ENCODE measurements at regions not wholly inside any gene's neighbourhood (a gene's known extent, or its start where the extent isn't known, plus 50 kb on each side); places are given as distances from the start of the nearest gene placed in this dataset.

DNA sequence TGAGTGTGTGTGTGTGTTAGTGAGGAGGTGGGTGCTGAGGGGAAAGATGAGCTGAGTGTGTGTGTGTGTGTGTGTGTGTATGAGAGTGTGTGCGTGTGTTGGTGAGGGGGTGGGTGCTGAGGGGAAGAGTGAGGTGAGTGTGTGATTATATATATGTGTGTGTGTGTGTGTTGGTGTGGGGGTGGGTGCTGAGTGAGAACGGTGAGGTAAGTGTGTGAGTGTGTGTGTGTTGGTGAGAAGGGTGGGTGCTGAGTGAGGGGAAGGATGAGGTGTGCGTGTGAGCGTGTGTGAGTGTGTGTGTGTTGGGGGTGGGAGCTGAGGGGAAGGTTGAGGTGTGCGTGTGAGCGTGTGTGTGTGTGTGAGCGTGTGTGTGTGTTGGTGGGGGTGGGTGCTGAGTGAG, 322.0 kb upstream of the NT5C1B start:
- Histone ChIP-seq H2BK15ac (ENCODE audit: low read depth, low read length) (peak overlapping the region; percentile 99; the same call in 2 of the 3 replicates), H2BK20ac (ENCODE audit: low read depth, low read length) (peak overlapping the region; percentile 93), H3K27me3 (ENCODE audit: control insufficient read depth, insufficient read depth, low read length) (no peaks in the 10 kb centered on the region), H3K4me2 (ENCODE audit: low read depth, low read length) (0 out of 2 replicates have a peak overlapping the region, but pooled peaks have one; percentile 22), H3K18ac (ENCODE audit: low read depth, low read length) (peak overlapping the region; percentile 92), H2AK9ac (replicated peaks; ENCODE audit: low read depth, low read length, poor library complexity) (peak overlapping the region; percentile 76), H3K4me1 (ENCODE audit: control insufficient read depth, insufficient read depth, low read length) (peaks cover 9% of the 10 kb centered on the region), H3K36me3 (ENCODE audit: control insufficient read depth, insufficient read depth, low read length) (no peaks in the 10 kb centered on the region), H3K4me3 (ENCODE audit: insufficient read depth, low read depth, low read length) (no peak overlapping the region), H2AK5ac (ENCODE audit: low read depth, low read length) (peak overlapping the region; percentile 98), H3K14ac (replicated peaks; ENCODE audit: low read depth, low read length) (peak overlapping the region; percentile 96), H2BK5ac (ENCODE audit: low read depth, low read length, poor library complexity, severe bottlenecking) (peak overlapping the region; percentile 98), H3K23ac (ENCODE audit: low read depth, low read length) (peak overlapping the region; percentile 84; the same call in 1 of the 2 replicates), H4K8ac (ENCODE audit: low read depth in 2 of 2, low read length in 2 of 2) (peak overlapping the region; percentile 78 to 91; a peak in 3 of 4 replicates), H3K9me1 (ENCODE audit: insufficient read depth, low read length) (peaks cover 17% of the 10 kb centered on the region), H4K20me1 (ENCODE audit: insufficient read depth, low read length) (no peaks in the 10 kb centered on the region), H4K5ac (ENCODE audit: low read depth, low read length) (peak overlapping the region; percentile 84), H3K56ac (ENCODE audit: extremely low read depth, insufficient read depth, low read length) (no peak overlapping the region), H3K79me1 (ENCODE audit: low read depth in 1 of 2, low read length in 2 of 2) (peaks cover 0 to 5% of the 10 kb centered on the region in 2 experiments; a peak in 1 of 4 replicates), H3K9me3 (ENCODE audit: control insufficient read depth, insufficient read depth, low read length) (no peaks in the 10 kb centered on the region), H4K91ac (ENCODE audit: insufficient read depth, low read depth, low read length) (peak overlapping the region; percentile 90), H3K9ac (ENCODE audit: low read depth, low read length) (0 out of 2 replicates have a peak overlapping the region, but pooled peaks have one; percentile 17), H3K4ac (ENCODE audit: low read depth, low read length) (peak overlapping the region; percentile 97), H2BK120ac (ENCODE audit: low read depth, low read length) (peak overlapping the region; percentile 96), H2AFZ (replicated peaks; ENCODE audit: low read length, poor library complexity) (peak overlapping the region; percentile 65), H3K27ac (ENCODE audit: insufficient read depth, low read length) (peak overlapping the region; percentile 64; the same call in 1 of the 2 replicates)
- BruUV-seq (replicated peaks) = no TSS peak
- in situ Hi-C loops (cut with MboI; ENCODE audit: low sequenced_read_pairs) = no loop called here
- dilution Hi-C loops (cut with HindIII; ENCODE audit: low sequenced_read_pairs, unreplicated experiment) = no loop called here
- ATAC-seq (ENCODE audit: low read depth) = 0 out of 2 replicates have a peak, but pooled peaks have one; percentile 10
- POLR2A ChIA-PET (ENCODE audit: unreplicated experiment) = no interaction called here
- TF ChIP-seq RAD21 (IDR thresholded peaks at IDR 0.05; ENCODE audit: low read length) (no peak), NFE2L2 (IDR thresholded peaks at IDR 0.05; ENCODE audit: low read depth, low read length) (no peak), MAZ (IDR thresholded peaks at IDR 0.05; ENCODE audit: borderline replicate concordance, low read depth, low read length) (no peak), BHLHE40 (IDR thresholded peaks at IDR 0.05; ENCODE audit: low read depth, low read length) (no peak), MAFK (IDR thresholded peaks at IDR 0.05; ENCODE audit: low read depth, low read length) (no peak)
- TF ChIP-seq, protein P1, sequence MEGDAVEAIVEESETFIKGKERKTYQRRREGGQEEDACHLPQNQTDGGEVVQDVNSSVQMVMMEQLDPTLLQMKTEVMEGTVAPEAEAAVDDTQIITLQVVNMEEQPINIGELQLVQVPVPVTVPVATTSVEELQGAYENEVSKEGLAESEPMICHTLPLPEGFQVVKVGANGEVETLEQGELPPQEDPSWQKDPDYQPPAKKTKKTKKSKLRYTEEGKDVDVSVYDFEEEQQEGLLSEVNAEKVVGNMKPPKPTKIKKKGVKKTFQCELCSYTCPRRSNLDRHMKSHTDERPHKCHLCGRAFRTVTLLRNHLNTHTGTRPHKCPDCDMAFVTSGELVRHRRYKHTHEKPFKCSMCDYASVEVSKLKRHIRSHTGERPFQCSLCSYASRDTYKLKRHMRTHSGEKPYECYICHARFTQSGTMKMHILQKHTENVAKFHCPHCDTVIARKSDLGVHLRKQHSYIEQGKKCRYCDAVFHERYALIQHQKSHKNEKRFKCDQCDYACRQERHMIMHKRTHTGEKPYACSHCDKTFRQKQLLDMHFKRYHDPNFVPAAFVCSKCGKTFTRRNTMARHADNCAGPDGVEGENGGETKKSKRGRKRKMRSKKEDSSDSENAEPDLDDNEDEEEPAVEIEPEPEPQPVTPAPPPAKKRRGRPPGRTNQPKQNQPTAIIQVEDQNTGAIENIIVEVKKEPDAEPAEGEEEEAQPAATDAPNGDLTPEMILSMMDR (conservative IDR thresholded peaks at IDR 0.05; ENCODE audit: low read depth, low read length) = no peak
- WGBS, 2 experiments (ENCODE audit: extremely low coverage in 2 of 2, insufficient read length in 1 of 2) = 97 to 100% methylated on average over 5 to 7 of the region's 7 CpGs
- CTCF ChIA-PET = no interaction called here
- intact Hi-C loops (cut with micrococcal nuclease) = no loop called here
- no peak for DNase-seq

All from IMR-90 (cell line).